Mammary epithelial cell (primary cell): ENCODE measurements at regions not wholly inside any gene's neighbourhood (a gene's known extent, or its start where the extent isn't known, plus 50 kb on each side); places are given as distances from the start of the nearest gene placed in this dataset.

Source experiments
- CTCF ChIP-seq, 2 donors: IDR thresholded peaks in 1 of 2; conservative IDR thresholded peaks in 1 of 2; 2 replicates each; pipeline ENCODE4 v1.5.1; 2011 to 2012; ENCODE audit warnings: inconsistent platforms in 2 of 2, low read length in 2 of 2, mild to moderate bottlenecking in 2 of 2, control low read depth in 1 of 2, low read depth in 1 of 2; ENCODE audit not compliant: insufficient read depth in 1 of 2; ENCODE audit errors: extremely low read depth in 1 of 2
- EZH2 ChIP-seq: IDR thresholded peaks from 2 replicates; pipeline ENCODE4 v1.6.1; 2012; ENCODE audit warnings: low read length, inconsistent platforms, borderline replicate concordance

- TF ChIP-seq CTCF (conservative IDR thresholded peaks at IDR 0.05 in 1 of 2, IDR thresholded peaks at IDR 0.05 in 1 of 2; ENCODE audit: extremely low read depth in 1 of 2, insufficient read depth in 1 of 2, low read depth in 1 of 2, low read length in 2 of 2) (no peak), EZH2 (no peak)
Observed at GRCh38 chr5:6859023-6859422, 145.8 kb downstream of the TENT4A start.
